ENCODE measurements at regions not wholly inside any gene's neighbourhood (a gene's known extent, or its start where the extent isn't known, plus 50 kb on each side); places are given as distances from the start of the nearest gene placed in this dataset.

- TF ChIP-seq REST (IDR thresholded peaks at IDR 0.05; ENCODE audit: insufficient read depth in 1 of 2, low read depth in 2 of 2, low read length in 2 of 2) (no peak), TAF1 (IDR thresholded peaks at IDR 0.05; ENCODE audit: borderline replicate concordance, insufficient read depth, low read length) (no peak)
Measured at GRCh38 chr2:114031605-114032505, 142.0 kb downstream of the ACTR3 start.
